ENCODE measurements at regions not wholly inside any gene's neighbourhood (a gene's known extent, or its start where the extent isn't known, plus 50 kb on each side); places are given as distances from the start of the nearest gene placed in this dataset.

DNA sequence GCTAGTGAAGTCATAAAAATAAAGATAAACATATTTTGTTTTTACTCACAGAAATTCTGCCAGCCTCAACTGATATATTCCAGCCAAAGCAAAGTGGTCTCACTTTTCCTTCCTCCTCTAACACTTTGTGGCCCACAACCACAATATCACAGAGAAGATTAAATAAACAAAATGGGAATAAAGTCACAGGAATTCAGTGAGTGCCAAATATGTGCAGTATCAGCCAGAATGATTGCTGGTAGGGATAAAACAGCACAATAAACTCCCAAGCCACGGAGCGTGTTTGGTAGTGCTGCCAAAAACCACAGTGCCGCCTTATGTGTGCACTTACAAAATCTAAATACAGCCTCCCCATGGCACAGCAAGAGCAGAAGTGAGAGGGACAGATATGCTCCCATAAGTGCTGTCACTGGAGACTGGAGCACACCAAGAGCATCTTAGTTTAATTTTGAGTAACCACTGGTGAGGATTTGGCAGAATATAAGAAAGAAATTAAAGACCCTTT, 155.8 kb downstream of the POM121L12 start (continued):
- TF ChIP-seq, protein P1, sequence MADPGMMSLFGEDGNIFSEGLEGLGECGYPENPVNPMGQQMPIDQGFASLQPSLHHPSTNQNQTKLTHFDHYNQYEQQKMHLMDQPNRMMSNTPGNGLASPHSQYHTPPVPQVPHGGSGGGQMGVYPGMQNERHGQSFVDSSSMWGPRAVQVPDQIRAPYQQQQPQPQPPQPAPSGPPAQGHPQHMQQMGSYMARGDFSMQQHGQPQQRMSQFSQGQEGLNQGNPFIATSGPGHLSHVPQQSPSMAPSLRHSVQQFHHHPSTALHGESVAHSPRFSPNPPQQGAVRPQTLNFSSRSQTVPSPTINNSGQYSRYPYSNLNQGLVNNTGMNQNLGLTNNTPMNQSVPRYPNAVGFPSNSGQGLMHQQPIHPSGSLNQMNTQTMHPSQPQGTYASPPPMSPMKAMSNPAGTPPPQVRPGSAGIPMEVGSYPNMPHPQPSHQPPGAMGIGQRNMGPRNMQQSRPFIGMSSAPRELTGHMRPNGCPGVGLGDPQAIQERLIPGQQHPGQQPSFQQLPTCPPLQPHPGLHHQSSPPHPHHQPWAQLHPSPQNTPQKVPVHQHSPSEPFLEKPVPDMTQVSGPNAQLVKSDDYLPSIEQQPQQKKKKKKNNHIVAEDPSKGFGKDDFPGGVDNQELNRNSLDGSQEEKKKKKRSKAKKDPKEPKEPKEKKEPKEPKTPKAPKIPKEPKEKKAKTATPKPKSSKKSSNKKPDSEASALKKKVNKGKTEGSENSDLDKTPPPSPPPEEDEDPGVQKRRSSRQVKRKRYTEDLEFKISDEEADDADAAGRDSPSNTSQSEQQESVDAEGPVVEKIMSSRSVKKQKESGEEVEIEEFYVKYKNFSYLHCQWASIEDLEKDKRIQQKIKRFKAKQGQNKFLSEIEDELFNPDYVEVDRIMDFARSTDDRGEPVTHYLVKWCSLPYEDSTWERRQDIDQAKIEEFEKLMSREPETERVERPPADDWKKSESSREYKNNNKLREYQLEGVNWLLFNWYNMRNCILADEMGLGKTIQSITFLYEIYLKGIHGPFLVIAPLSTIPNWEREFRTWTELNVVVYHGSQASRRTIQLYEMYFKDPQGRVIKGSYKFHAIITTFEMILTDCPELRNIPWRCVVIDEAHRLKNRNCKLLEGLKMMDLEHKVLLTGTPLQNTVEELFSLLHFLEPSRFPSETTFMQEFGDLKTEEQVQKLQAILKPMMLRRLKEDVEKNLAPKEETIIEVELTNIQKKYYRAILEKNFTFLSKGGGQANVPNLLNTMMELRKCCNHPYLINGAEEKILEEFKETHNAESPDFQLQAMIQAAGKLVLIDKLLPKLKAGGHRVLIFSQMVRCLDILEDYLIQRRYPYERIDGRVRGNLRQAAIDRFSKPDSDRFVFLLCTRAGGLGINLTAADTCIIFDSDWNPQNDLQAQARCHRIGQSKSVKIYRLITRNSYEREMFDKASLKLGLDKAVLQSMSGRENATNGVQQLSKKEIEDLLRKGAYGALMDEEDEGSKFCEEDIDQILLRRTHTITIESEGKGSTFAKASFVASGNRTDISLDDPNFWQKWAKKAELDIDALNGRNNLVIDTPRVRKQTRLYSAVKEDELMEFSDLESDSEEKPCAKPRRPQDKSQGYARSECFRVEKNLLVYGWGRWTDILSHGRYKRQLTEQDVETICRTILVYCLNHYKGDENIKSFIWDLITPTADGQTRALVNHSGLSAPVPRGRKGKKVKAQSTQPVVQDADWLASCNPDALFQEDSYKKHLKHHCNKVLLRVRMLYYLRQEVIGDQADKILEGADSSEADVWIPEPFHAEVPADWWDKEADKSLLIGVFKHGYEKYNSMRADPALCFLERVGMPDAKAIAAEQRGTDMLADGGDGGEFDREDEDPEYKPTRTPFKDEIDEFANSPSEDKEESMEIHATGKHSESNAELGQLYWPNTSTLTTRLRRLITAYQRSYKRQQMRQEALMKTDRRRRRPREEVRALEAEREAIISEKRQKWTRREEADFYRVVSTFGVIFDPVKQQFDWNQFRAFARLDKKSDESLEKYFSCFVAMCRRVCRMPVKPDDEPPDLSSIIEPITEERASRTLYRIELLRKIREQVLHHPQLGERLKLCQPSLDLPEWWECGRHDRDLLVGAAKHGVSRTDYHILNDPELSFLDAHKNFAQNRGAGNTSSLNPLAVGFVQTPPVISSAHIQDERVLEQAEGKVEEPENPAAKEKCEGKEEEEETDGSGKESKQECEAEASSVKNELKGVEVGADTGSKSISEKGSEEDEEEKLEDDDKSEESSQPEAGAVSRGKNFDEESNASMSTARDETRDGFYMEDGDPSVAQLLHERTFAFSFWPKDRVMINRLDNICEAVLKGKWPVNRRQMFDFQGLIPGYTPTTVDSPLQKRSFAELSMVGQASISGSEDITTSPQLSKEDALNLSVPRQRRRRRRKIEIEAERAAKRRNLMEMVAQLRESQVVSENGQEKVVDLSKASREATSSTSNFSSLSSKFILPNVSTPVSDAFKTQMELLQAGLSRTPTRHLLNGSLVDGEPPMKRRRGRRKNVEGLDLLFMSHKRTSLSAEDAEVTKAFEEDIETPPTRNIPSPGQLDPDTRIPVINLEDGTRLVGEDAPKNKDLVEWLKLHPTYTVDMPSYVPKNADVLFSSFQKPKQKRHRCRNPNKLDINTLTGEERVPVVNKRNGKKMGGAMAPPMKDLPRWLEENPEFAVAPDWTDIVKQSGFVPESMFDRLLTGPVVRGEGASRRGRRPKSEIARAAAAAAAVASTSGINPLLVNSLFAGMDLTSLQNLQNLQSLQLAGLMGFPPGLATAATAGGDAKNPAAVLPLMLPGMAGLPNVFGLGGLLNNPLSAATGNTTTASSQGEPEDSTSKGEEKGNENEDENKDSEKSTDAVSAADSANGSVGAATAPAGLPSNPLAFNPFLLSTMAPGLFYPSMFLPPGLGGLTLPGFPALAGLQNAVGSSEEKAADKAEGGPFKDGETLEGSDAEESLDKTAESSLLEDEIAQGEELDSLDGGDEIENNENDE (IDR thresholded peaks at IDR 0.05; ENCODE audit: insufficient replicate concordance, low read length), result no peak
- TF ChIP-seq KDM5A (IDR thresholded peaks at IDR 0.05; ENCODE audit: low read length) (no peak), KDM4A (IDR thresholded peaks at IDR 0.05; ENCODE audit: low read depth, low read length, severe bottlenecking) (no peak)

Measured in H1 (cell line).